ENCODE measurements at regions not wholly inside any gene's neighbourhood (a gene's known extent, or its start where the extent isn't known, plus 50 kb on each side); places are given as distances from the start of the nearest gene placed in this dataset.

- ATAC-seq: peak; percentile 66
These were observed 51.7 kb upstream of the SMIM21 start for GRCh38 chr18:75478996-75479880.

GRCh38 chr18:75477900-75478299 is 50.4 kb upstream of the SMIM21 start:
- peak; percentile 33 for ATAC-seq

All from esophagus mucosa (tissue), 1 donor.